OCI-LY3 (cell line): ENCODE measurements at regions not wholly inside any gene's neighbourhood (a gene's known extent, or its start where the extent isn't known, plus 50 kb on each side); places are given as distances from the start of the nearest gene placed in this dataset.

Experiments
- CTCF ChIP-seq: fragments of 200-600, 300-600 bp; sonication (generic); IDR thresholded peaks from 2 replicates; pipeline ENCODE4 v1.5.1; 2014; ENCODE audit warnings: antibody characterized with exemption, low read length, low read depth
- EZH2phosphoT487 ChIP-seq: fragments of 200-600 bp; shearing (Covaris generic); IDR thresholded peaks from 2 replicates; pipeline ENCODE4 v1.6.1; 2018; ENCODE audit warnings: antibody characterized with exemption, mixed run types, low read depth

DNA sequence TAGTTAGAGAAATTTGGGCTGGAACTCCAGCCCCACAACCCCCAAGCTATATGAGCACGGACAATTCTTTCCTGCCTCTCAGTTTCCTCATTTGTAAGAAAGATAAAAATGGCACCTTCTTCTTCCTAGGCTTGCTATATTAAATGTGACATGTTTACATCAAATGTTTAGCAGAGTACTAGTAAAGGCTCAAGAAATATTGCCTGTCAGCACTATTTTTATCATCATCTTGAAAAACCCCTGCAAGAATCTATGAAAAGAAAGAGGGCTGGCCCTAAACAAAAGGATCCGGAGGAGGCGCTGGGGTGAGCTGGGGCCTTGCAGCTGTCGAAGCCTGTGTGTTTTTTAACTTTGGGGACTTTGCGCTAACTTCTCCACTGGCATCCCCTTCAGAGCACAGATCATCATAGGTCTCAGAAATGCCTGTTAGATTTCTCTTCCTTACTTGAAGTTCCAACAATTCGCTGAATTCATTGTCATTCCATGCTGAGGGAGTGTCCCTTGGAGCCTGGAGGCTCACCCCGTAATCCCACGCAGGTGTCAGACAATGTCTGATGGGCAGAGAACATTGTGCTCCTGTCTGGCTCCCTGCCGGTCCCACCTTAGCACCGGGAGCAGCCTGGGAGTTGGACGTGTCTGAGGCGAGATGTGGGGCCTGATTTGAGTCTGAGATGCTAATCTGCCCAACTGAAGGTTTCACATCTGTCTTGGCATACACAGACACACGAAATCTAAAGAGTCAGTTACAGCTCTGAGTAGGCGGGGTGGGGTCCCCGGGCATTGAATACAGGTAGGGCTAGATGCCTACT is 206.8 kb downstream of the NUAK1 start:
- TF ChIP-seq CTCF (no peak), EZH2phosphoT487 (no peak)
